ENCODE measurements at regions not wholly inside any gene's neighbourhood (a gene's known extent, or its start where the extent isn't known, plus 50 kb on each side); places are given as distances from the start of the nearest gene placed in this dataset.

- TF ChIP-seq CTCF (IDR thresholded peaks at IDR 0.05 in 2 of 3, conservative IDR thresholded peaks at IDR 0.05 in 1 of 3; ENCODE audit: insufficient read depth in 2 of 3, low read depth in 1 of 3, low read length in 3 of 3) (no peak), TAF1 (IDR thresholded peaks at IDR 0.05; ENCODE audit: control insufficient read depth, extremely low read depth, insufficient read depth, low read length, severe bottlenecking) (no peak), SAFB (IDR thresholded peaks at IDR 0.05; ENCODE audit: borderline replicate concordance, low read depth, low read length) (no peak), SIX5 (IDR thresholded peaks at IDR 0.05; ENCODE audit: borderline replicate concordance in 1 of 2, insufficient read depth in 1 of 2, low read depth in 1 of 2, low read length in 2 of 2) (no peak), TEAD4 (IDR thresholded peaks at IDR 0.05; ENCODE audit: low read length) (no peak), TEAD4 (CRISPR knock-in tag; IDR thresholded peaks at IDR 0.05; ENCODE audit: borderline replicate concordance) (no peak), CHD7 (IDR thresholded peaks at IDR 0.05; ENCODE audit: low read depth, low read length) (no peak), SMC3 (conservative IDR thresholded peaks at IDR 0.05; ENCODE audit: insufficient read depth, low read depth, low read length) (no peak), FOXM1 (IDR thresholded peaks at IDR 0.05; ENCODE audit: low read depth) (no peak), FOXM1 (CRISPR knock-in tag; IDR thresholded peaks at IDR 0.05; ENCODE audit: low read depth) (no peak), RFX5 (IDR thresholded peaks at IDR 0.05; ENCODE audit: low read depth, low read length) (no peak), CC2D1A (IDR thresholded peaks at IDR 0.05) (no peak)
These were observed 69.4 kb upstream of the CLNK start for GRCh38 chr4:10753856-10754402.
